H9 (cell line): ENCODE measurements at regions not wholly inside any gene's neighbourhood (a gene's known extent, or its start where the extent isn't known, plus 50 kb on each side); places are given as distances from the start of the nearest gene placed in this dataset.

Experiments
- DNase-seq: peaks from one replicate; pipeline ENCODE4 v3.0.0-alpha.2; 2017
- H2AFZ ChIP-seq: one replicate; pipeline ENCODE4 v1.6.1; 2013; ENCODE audit warnings: mild to moderate bottlenecking, low read length, control low read depth, moderate library complexity
- H2AK5ac ChIP-seq: 2 replicates; pipeline ENCODE4 v1.6.1; 2013; ENCODE audit warnings: low read length, control low read depth, mixed read lengths; ENCODE audit not compliant: insufficient read length
- H2BK120ac ChIP-seq: one replicate; pipeline ENCODE4 v1.6.1; 2013; ENCODE audit warnings: low read depth, mild to moderate bottlenecking, low read length, control low read depth, inconsistent platforms; ENCODE audit not compliant: poor library complexity, severe bottlenecking
- H2BK12ac ChIP-seq: 2 replicates; pipeline ENCODE4 v1.6.1; 2013; ENCODE audit warnings: low read length, control low read depth, mixed read lengths, low read depth; ENCODE audit not compliant: insufficient read length
- H2BK15ac ChIP-seq: 2 replicates; pipeline ENCODE4 v1.6.1; 2013; ENCODE audit warnings: low read depth, low read length, control low read depth
- H2BK20ac ChIP-seq: one replicate; pipeline ENCODE4 v1.6.1; 2013; ENCODE audit warnings: low read depth, mild to moderate bottlenecking, low read length, control low read depth, inconsistent platforms; ENCODE audit not compliant: poor library complexity, severe bottlenecking
- H2BK5ac ChIP-seq: 2 replicates; pipeline ENCODE4 v1.6.1; 2013; ENCODE audit warnings: low read length, control low read depth, mixed read lengths; ENCODE audit not compliant: insufficient read length
- H3K14ac ChIP-seq: 2 replicates; pipeline ENCODE4 v1.6.1; 2013; ENCODE audit warnings: low read length, control low read depth; ENCODE audit not compliant: insufficient read depth
- H3K18ac ChIP-seq: 2 replicates; pipeline ENCODE4 v1.6.1; 2013; ENCODE audit warnings: low read depth, mild to moderate bottlenecking, mixed read lengths, low read length, control low read depth; ENCODE audit not compliant: insufficient read length
- H3K23ac ChIP-seq: 2 replicates; pipeline ENCODE4 v1.6.1; 2013; ENCODE audit warnings: low read length, control low read depth, mixed read lengths, low read depth; ENCODE audit not compliant: insufficient read length
- H3K23me2 ChIP-seq: 2 replicates; pipeline ENCODE4 v1.6.1; 2013; ENCODE audit warnings: low read depth, mild to moderate bottlenecking, mixed read lengths, low read length, control low read depth; ENCODE audit not compliant: insufficient read length, poor library complexity, severe bottlenecking
- H3K27ac ChIP-seq: 2 replicates; pipeline ENCODE4 v1.5.1; 2013; ENCODE audit warnings: low read length, control low read depth, mixed read lengths, low read depth; ENCODE audit not compliant: insufficient read length
- H3K27me3 ChIP-seq: 2 replicates; pipeline ENCODE4 v1.6.1; 2013; ENCODE audit warnings: low read length, control low read depth, inconsistent platforms; ENCODE audit not compliant: insufficient read depth
- H3K4ac ChIP-seq: 2 replicates; pipeline ENCODE4 v1.6.1; 2013; ENCODE audit warnings: low read depth, mild to moderate bottlenecking, control low read depth, inconsistent platforms, low read length, moderate library complexity
- H3K4me1 ChIP-seq: 2 replicates; pipeline ENCODE4 v1.6.1; 2013; ENCODE audit warnings: low read length, control low read depth, inconsistent platforms; ENCODE audit not compliant: insufficient read depth
- H3K4me2 ChIP-seq: 2 replicates; pipeline ENCODE4 v1.6.1; 2013; ENCODE audit warnings: low read length, control low read depth, mixed read lengths; ENCODE audit not compliant: insufficient read length, insufficient read depth
- H3K56ac ChIP-seq: 2 replicates; pipeline ENCODE4 v1.6.1; 2013; ENCODE audit warnings: low read depth, mild to moderate bottlenecking, mixed read lengths, low read length, control low read depth; ENCODE audit not compliant: insufficient read length
- H3K79me1 ChIP-seq: 2 replicates; pipeline ENCODE4 v1.6.1; 2013; ENCODE audit warnings: low read depth, mild to moderate bottlenecking, moderate library complexity, low read length, control low read depth, inconsistent platforms; ENCODE audit not compliant: insufficient read depth, poor library complexity, severe bottlenecking
- H3K79me2 ChIP-seq: 2 replicates; pipeline ENCODE4 v1.6.1; 2013; ENCODE audit warnings: low read length, control low read depth, inconsistent platforms; ENCODE audit not compliant: insufficient read depth
- H3K9ac ChIP-seq: 2 replicates; pipeline ENCODE4 v1.6.1; 2013; ENCODE audit warnings: low read length, control low read depth, mixed read lengths; ENCODE audit not compliant: insufficient read length; ENCODE audit errors: extremely low read depth
- H3K9me3 ChIP-seq: one replicate; pipeline ENCODE4 v1.6.1; 2013; ENCODE audit warnings: low read depth, low read length, inconsistent platforms; ENCODE audit not compliant: control insufficient read depth
- H3T11ph ChIP-seq: one replicate; pipeline ENCODE4 v1.6.1; 2013; ENCODE audit warnings: mild to moderate bottlenecking, low read length, control low read depth, inconsistent platforms
- H4K20me1 ChIP-seq: one replicate; pipeline ENCODE4 v1.6.1; 2013; ENCODE audit not compliant: control insufficient read depth, insufficient read length, insufficient read depth
- H4K5ac ChIP-seq: 2 replicates; pipeline ENCODE4 v1.6.1; 2013; ENCODE audit warnings: low read depth, mild to moderate bottlenecking, mixed read lengths, low read length, control low read depth; ENCODE audit not compliant: insufficient read length
- H4K8ac ChIP-seq: replicated peaks from 2 replicates; pipeline ENCODE4 v1.6.1; 2013; ENCODE audit warnings: low read length, control low read depth, mixed read lengths, low read depth; ENCODE audit not compliant: insufficient read length
- H4K91ac ChIP-seq: 2 replicates; pipeline ENCODE4 v1.6.1; 2013; ENCODE audit warnings: low read depth, mild to moderate bottlenecking, moderate library complexity, mixed read lengths, low read length, control low read depth; ENCODE audit not compliant: insufficient read length
- H3K27ac Mint-ChIP-seq, 3 experiments: 2 replicates in 2 of 3; 3 replicates in 1 of 3; pipeline ENCODE4 v1.8.0; 2020 to 2021; ENCODE audit warnings: mixed read lengths in 3 of 3, mild to moderate bottlenecking in 1 of 3, moderate library complexity in 1 of 3
- H3K27me3 Mint-ChIP-seq: 2 replicates; pipeline ENCODE4 v1.8.0; 2021; ENCODE audit warnings: low read depth, mild to moderate bottlenecking, moderate library complexity, mixed read lengths
- H3K36me3 Mint-ChIP-seq, 3 experiments: 2 replicates in 2 of 3; 3 replicates in 1 of 3; pipeline ENCODE4 v1.8.0; 2020 to 2021; ENCODE audit warnings: low read depth in 3 of 3, mixed read lengths in 3 of 3; ENCODE audit not compliant: insufficient read depth in 1 of 3
- H3K4me1 Mint-ChIP-seq, 2 experiments: 2 replicates each; pipeline ENCODE4 v1.8.0; 2020; ENCODE audit warnings: mixed read lengths in 2 of 2
- H3K4me3 Mint-ChIP-seq, 2 experiments: 2 replicates in 1 of 2; 3 replicates in 1 of 2; pipeline ENCODE4 v1.8.0; 2020 to 2021; ENCODE audit warnings: mild to moderate bottlenecking in 2 of 2, mixed read lengths in 2 of 2, moderate library complexity in 1 of 2
- H3K9me3 Mint-ChIP-seq, 2 experiments: 2 replicates in 1 of 2; 3 replicates in 1 of 2; pipeline ENCODE4 v1.8.0; 2020; ENCODE audit warnings: mild to moderate bottlenecking in 2 of 2, mixed read lengths in 2 of 2, moderate library complexity in 1 of 2
- WGBS: extraction: QIAGEN DNeasy Blood & Tissue Kit; methylation state at CpG from one replicate; pipeline ENCODE4 v1.1.7; 2013; ENCODE audit warnings: missing lambda C conversion rate, low lambda C conversion rate, mixed read lengths; ENCODE audit not compliant: insufficient read length; ENCODE audit errors: extremely low coverage; 5-methylcytosine and 5-hydroxymethylcytosine counted together
- TF ChIP-seq, protein P1 (sequence below): fragments of 200-600 bp; sonication (generic); conservative IDR thresholded peaks from 3 replicates; pipeline ENCODE4 v1.8.0; 2021; ENCODE audit warnings: antibody characterized with exemption, mild to moderate bottlenecking

DNA sequence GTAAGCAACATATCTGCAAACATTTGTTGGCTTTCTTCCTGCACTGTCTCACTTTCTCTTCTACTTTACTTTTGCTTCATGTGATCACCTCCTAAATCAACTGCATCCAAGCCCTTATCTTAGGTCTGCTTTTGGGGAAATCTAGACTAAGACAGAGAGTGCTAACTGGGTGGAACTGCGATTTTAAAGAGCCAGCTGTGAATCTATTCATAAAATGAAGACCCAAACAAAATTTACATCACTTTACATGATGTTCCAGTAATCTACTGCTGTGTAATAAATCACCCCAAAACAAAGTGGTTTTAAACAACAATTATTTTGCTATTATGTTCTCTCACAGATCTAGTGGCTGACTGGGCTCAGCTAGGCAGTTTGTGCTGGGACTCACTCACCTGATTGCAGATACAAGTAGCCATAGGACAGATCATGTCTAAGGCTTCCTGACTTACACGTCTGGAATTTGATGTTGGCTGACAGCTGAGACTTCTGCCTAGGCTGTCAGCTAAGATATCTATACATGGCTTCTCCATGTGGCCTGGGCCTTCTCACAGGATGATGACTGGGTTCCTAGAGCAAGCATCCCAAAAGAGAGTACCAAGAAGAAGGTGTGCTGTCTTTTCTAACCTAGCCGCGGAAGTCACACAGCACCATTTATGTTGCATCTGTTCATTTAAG lies 145.1 kb upstream of the TBCA start:
- no peak overlapping the region for H3K23ac ChIP-seq
- no peak overlapping the region for H2BK15ac ChIP-seq
- Mint-ChIP-seq H3K4me1 (peaks cover 14 to 23% of the 10 kb centered on the region in 2 experiments), H3K4me3 (no peak overlapping the region), H3K9me3 (no peaks in the 10 kb centered on the region), H3K27ac (no peak overlapping the region), H3K36me3 (no peaks in the 10 kb centered on the region; a peak in 1 of 7 replicates), H3K27me3 (peaks cover 23% of the 10 kb centered on the region)
- H3T11ph ChIP-seq = no peak overlapping the region
- no peak overlapping the region for H2AFZ ChIP-seq
- no peaks in the 10 kb centered on the region for H3K27me3 ChIP-seq
- H4K5ac ChIP-seq = no peak overlapping the region
- no peak overlapping the region; the same call in 1 of the 2 replicates for H3K14ac ChIP-seq
- DNase-seq = no peak
- no peak overlapping the region for H3K4me2 ChIP-seq
- H2BK20ac ChIP-seq = no peak overlapping the region
- no peak overlapping the region for H3K18ac ChIP-seq
- H2BK5ac ChIP-seq = no peak overlapping the region
- no peak overlapping the region for H3K56ac ChIP-seq
- TF ChIP-seq, protein P1, sequence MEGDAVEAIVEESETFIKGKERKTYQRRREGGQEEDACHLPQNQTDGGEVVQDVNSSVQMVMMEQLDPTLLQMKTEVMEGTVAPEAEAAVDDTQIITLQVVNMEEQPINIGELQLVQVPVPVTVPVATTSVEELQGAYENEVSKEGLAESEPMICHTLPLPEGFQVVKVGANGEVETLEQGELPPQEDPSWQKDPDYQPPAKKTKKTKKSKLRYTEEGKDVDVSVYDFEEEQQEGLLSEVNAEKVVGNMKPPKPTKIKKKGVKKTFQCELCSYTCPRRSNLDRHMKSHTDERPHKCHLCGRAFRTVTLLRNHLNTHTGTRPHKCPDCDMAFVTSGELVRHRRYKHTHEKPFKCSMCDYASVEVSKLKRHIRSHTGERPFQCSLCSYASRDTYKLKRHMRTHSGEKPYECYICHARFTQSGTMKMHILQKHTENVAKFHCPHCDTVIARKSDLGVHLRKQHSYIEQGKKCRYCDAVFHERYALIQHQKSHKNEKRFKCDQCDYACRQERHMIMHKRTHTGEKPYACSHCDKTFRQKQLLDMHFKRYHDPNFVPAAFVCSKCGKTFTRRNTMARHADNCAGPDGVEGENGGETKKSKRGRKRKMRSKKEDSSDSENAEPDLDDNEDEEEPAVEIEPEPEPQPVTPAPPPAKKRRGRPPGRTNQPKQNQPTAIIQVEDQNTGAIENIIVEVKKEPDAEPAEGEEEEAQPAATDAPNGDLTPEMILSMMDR = no peak
- no peaks in the 10 kb centered on the region for H3K79me1 ChIP-seq
- H2BK120ac ChIP-seq = no peak overlapping the region
- no peak overlapping the region for H2AK5ac ChIP-seq
- no peak overlapping the region for H3K27ac ChIP-seq
- no CpG with 5 or more reads among the region's 4 CpGs for WGBS
- H3K23me2 ChIP-seq = no peaks in the 10 kb centered on the region
- H4K20me1 ChIP-seq = no peaks in the 10 kb centered on the region
- H3K4me1 ChIP-seq = peaks cover 3% of the 10 kb centered on the region; the same call in 1 of the 2 replicates
- no peak overlapping the region for H3K9ac ChIP-seq
- H3K9me3 ChIP-seq = no peaks in the 10 kb centered on the region
- H2BK12ac ChIP-seq = no peak overlapping the region
- H3K79me2 ChIP-seq = no peaks in the 10 kb centered on the region
- H4K8ac ChIP-seq = no peak overlapping the region
- no peak overlapping the region for H3K4ac ChIP-seq
- H4K91ac ChIP-seq = no peak overlapping the region
